Activated T-helper 1 cell treated with anti-CD3 and anti-CD28 coated beads, Interleukin-12 subunit alpha, Interleukin-12 subunit beta, Interleukin-2, Interleukin-4 antibody, amounts not matched to agents 30 ng/mL and 10 ng/mL and 1 ng/mL, durations not matched to agents 14 hours and 24 hours and 36 hours (primary cell): ENCODE measurements at regions not wholly inside any gene's neighbourhood (a gene's known extent, or its start where the extent isn't known, plus 50 kb on each side); places are given as distances from the start of the nearest gene placed in this dataset.

Experiments
- DNase-seq: peaks from one replicate; pipeline ENCODE4 v3.0.0; 2021; ENCODE audit warnings: low spot score
- H3K27ac Mint-ChIP-seq: one replicate; pipeline ENCODE4 v1.8.0; 2021; ENCODE audit warnings: mild to moderate bottlenecking, mixed read lengths
- H3K27me3 Mint-ChIP-seq: one replicate; pipeline ENCODE4 v1.8.0; 2022; ENCODE audit warnings: mild to moderate bottlenecking, moderate library complexity, mixed read lengths; ENCODE audit not compliant: insufficient read depth
- H3K36me3 Mint-ChIP-seq: one replicate; pipeline ENCODE4 v1.8.0; 2021; ENCODE audit warnings: low read depth, mixed read lengths
- H3K4me1 Mint-ChIP-seq: one replicate; pipeline ENCODE4 v1.8.0; 2021; ENCODE audit warnings: low read depth, mixed read lengths
- H3K4me3 Mint-ChIP-seq: one replicate; pipeline ENCODE4 v1.8.0; 2021; ENCODE audit warnings: mild to moderate bottlenecking, moderate library complexity, mixed read lengths
- H3K9me3 Mint-ChIP-seq: one replicate; pipeline ENCODE4 v1.8.0; 2021; ENCODE audit warnings: mixed read lengths
- intact Hi-C: fragments of 100-400 bp; cut with micrococcal nuclease; formaldehyde crosslinking; loops from one replicate; pipeline ENCODE4 v1.15.1; 2024

- Mint-ChIP-seq H3K27me3 (peaks cover 5% of the 10 kb centered on the region), H3K36me3 (no peaks in the 10 kb centered on the region), H3K9me3 (peaks cover 13% of the 10 kb centered on the region), H3K4me3 (no peak overlapping the region), H3K27ac (no peak overlapping the region), H3K4me1 (no peaks in the 10 kb centered on the region)
- no peak for DNase-seq
- intact Hi-C loops = no loop called here
Measured at GRCh38 chr5:6861667-6862066, 148.4 kb downstream of the TENT4A start.

- intact Hi-C loops = no loop called here
- Mint-ChIP-seq H3K27me3 (peaks cover 4% of the 10 kb centered on the region), H3K9me3 (peaks cover 13% of the 10 kb centered on the region), H3K4me1 (no peaks in the 10 kb centered on the region), H3K27ac (no peak overlapping the region), H3K36me3 (no peaks in the 10 kb centered on the region), H3K4me3 (no peak overlapping the region)
- DNase-seq = no peak
Measured at GRCh38 chr5:6862306-6862705, 149.1 kb downstream of the TENT4A start.

GRCh38 chr5:6867712-6868111 is 154.5 kb downstream of the TENT4A start:
- no peak for DNase-seq
- Mint-ChIP-seq H3K9me3 (peaks cover 10% of the 10 kb centered on the region), H3K36me3 (no peaks in the 10 kb centered on the region), H3K4me3 (no peak overlapping the region), H3K4me1 (no peaks in the 10 kb centered on the region), H3K27me3 (no peaks in the 10 kb centered on the region), H3K27ac (no peak overlapping the region)
- intact Hi-C loops = no loop called here

- intact Hi-C loops = no loop called here
- Mint-ChIP-seq H3K27ac (no peak overlapping the region), H3K36me3 (no peaks in the 10 kb centered on the region), H3K27me3 (no peaks in the 10 kb centered on the region), H3K9me3 (peaks cover 6% of the 10 kb centered on the region), H3K4me1 (no peaks in the 10 kb centered on the region), H3K4me3 (no peak overlapping the region)
- DNase-seq = no peak
Measured at GRCh38 chr5:6868171-6868570, 154.9 kb downstream of the TENT4A start.

GRCh38 chr5:6868575-6869215 is 155.5 kb downstream of the TENT4A start:
- Mint-ChIP-seq H3K27ac (no peak overlapping the region), H3K27me3 (no peaks in the 10 kb centered on the region), H3K4me1 (no peaks in the 10 kb centered on the region), H3K9me3 (peaks cover under 1% of the 10 kb centered on the region), H3K36me3 (no peaks in the 10 kb centered on the region), H3K4me3 (no peak overlapping the region)
- no peak for DNase-seq
- intact Hi-C loops = no loop called here

GRCh38 chr5:6869677-6870076 is 156.4 kb downstream of the TENT4A start:
- intact Hi-C loops = no loop called here
- H3K9me3 Mint-ChIP-seq = no peaks in the 10 kb centered on the region

GRCh38 chr5:6872441-6873160 is 159.4 kb downstream of the TENT4A start:
- Mint-ChIP-seq H3K9me3 (no peaks in the 10 kb centered on the region), H3K27ac (no peak overlapping the region), H3K36me3 (no peaks in the 10 kb centered on the region), H3K27me3 (no peaks in the 10 kb centered on the region), H3K4me1 (no peaks in the 10 kb centered on the region), H3K4me3 (no peak overlapping the region)
- intact Hi-C loops = no loop called here
- no peak for DNase-seq

More at GRCh38 chr5:6869677-6870076, 156.4 kb downstream of the TENT4A start:
- no peaks in the 10 kb centered on the region for H3K4me1 Mint-ChIP-seq
- H3K27ac Mint-ChIP-seq = no peak overlapping the region
- H3K36me3 Mint-ChIP-seq = no peaks in the 10 kb centered on the region
- H3K27me3 Mint-ChIP-seq = no peaks in the 10 kb centered on the region
- H3K4me3 Mint-ChIP-seq = no peak overlapping the region
- DNase-seq = no peak

GRCh38 chr5:6873359-6873758 is 160.1 kb downstream of the TENT4A start:
- DNase-seq = no peak
- Mint-ChIP-seq H3K4me3 (no peak overlapping the region), H3K36me3 (no peaks in the 10 kb centered on the region), H3K9me3 (no peaks in the 10 kb centered on the region), H3K4me1 (no peaks in the 10 kb centered on the region), H3K27me3 (no peaks in the 10 kb centered on the region), H3K27ac (no peak overlapping the region)
- intact Hi-C loops = no loop called here

GRCh38 chr5:6875376-6875775 is 162.1 kb downstream of the TENT4A start:
- Mint-ChIP-seq H3K4me1 (no peaks in the 10 kb centered on the region), H3K36me3 (no peaks in the 10 kb centered on the region), H3K27me3 (no peaks in the 10 kb centered on the region), H3K9me3 (no peaks in the 10 kb centered on the region), H3K4me3 (no peak overlapping the region), H3K27ac (no peak overlapping the region)
- no peak for DNase-seq
- intact Hi-C loops = no loop called here

GRCh38 chr5:6877986-6878828 is 165.0 kb downstream of the TENT4A start:
- Mint-ChIP-seq H3K27me3 (no peaks in the 10 kb centered on the region), H3K36me3 (no peaks in the 10 kb centered on the region), H3K9me3 (no peaks in the 10 kb centered on the region), H3K4me3 (no peak overlapping the region), H3K4me1 (no peaks in the 10 kb centered on the region), H3K27ac (no peak overlapping the region)
- intact Hi-C loops = no loop called here
- DNase-seq = no peak

GRCh38 chr5:6885581-6885980 is 172.3 kb downstream of the TENT4A start:
- DNase-seq = no peak
- Mint-ChIP-seq H3K27me3 (no peaks in the 10 kb centered on the region), H3K9me3 (peaks cover 34% of the 10 kb centered on the region), H3K4me3 (no peak overlapping the region), H3K4me1 (no peaks in the 10 kb centered on the region), H3K27ac (no peak overlapping the region), H3K36me3 (no peaks in the 10 kb centered on the region)
- intact Hi-C loops = no loop called here

- Mint-ChIP-seq H3K27ac (no peak overlapping the region), H3K4me3 (no peak overlapping the region), H3K27me3 (no peaks in the 10 kb centered on the region), H3K9me3 (peaks cover 36% of the 10 kb centered on the region), H3K36me3 (no peaks in the 10 kb centered on the region), H3K4me1 (no peaks in the 10 kb centered on the region)
- intact Hi-C loops = no loop called here
- DNase-seq = no peak
Measured at GRCh38 chr5:6886866-6887265, 173.6 kb downstream of the TENT4A start.

- H3K9me3 Mint-ChIP-seq = peaks cover 36% of the 10 kb centered on the region
- no peak overlapping the region for H3K27ac Mint-ChIP-seq
- H3K4me1 Mint-ChIP-seq = no peaks in the 10 kb centered on the region
- no peak for DNase-seq
- H3K27me3 Mint-ChIP-seq = no peaks in the 10 kb centered on the region
- H3K4me3 Mint-ChIP-seq = no peak overlapping the region
- intact Hi-C loops = no loop called here
- H3K36me3 Mint-ChIP-seq = no peaks in the 10 kb centered on the region
Measured at GRCh38 chr5:6889030-6889429, 175.8 kb downstream of the TENT4A start.
